ENCODE measurements at regions not wholly inside any gene's neighbourhood (a gene's known extent, or its start where the extent isn't known, plus 50 kb on each side); places are given as distances from the start of the nearest gene placed in this dataset.

GRCh38 chr20:48278961-48279481 lies 493.7 kb upstream of the SULF2 start:
- DNase-seq (ENCODE audit: low read depth) = peak; percentile 66

GRCh38 chr20:48277266-48277665 lies 492.0 kb upstream of the SULF2 start:
- DNase-seq (ENCODE audit: low read depth) = no peak

GRCh38 chr20:48276021-48276342 lies 490.7 kb upstream of the SULF2 start:
- DNase-seq (ENCODE audit: low read depth) = no peak

- no peak for DNase-seq (ENCODE audit: low read depth)
Measured at GRCh38 chr20:48275286-48276020, 490.2 kb upstream of the SULF2 start.

GRCh38 chr20:48273843-48274242 lies 488.6 kb upstream of the SULF2 start:
- DNase-seq (ENCODE audit: low read depth) = no peak

- DNase-seq (ENCODE audit: low read depth) = no peak
Measured at GRCh38 chr20:48270885-48271284, 485.6 kb upstream of the SULF2 start.

- no peak for DNase-seq (ENCODE audit: low read depth)
Measured at GRCh38 chr20:48267860-48268633, 482.8 kb upstream of the SULF2 start.

GRCh38 chr20:48266571-48266970 lies 481.3 kb upstream of the SULF2 start:
- DNase-seq (ENCODE audit: low read depth) = no peak

GRCh38 chr20:48265791-48266190 lies 480.5 kb upstream of the SULF2 start:
- no peak for DNase-seq (ENCODE audit: low read depth)

GRCh38 chr20:48262955-48263354 lies 477.7 kb upstream of the SULF2 start:
- DNase-seq (ENCODE audit: low read depth) = no peak

GRCh38 chr20:48262466-48262865 lies 477.2 kb upstream of the SULF2 start:
- DNase-seq (ENCODE audit: low read depth) = no peak

GRCh38 chr20:48261398-48261910 lies 476.2 kb upstream of the SULF2 start:
- DNase-seq (ENCODE audit: low read depth) = no peak

GRCh38 chr20:48260129-48260756 lies 475.0 kb upstream of the SULF2 start:
- no peak for DNase-seq (ENCODE audit: low read depth)

GRCh38 chr20:48259456-48259855 lies 474.2 kb upstream of the SULF2 start:
- DNase-seq (ENCODE audit: low read depth) = no peak

- no peak for DNase-seq (ENCODE audit: low read depth)
Measured at GRCh38 chr20:48257833-48258232, 472.6 kb upstream of the SULF2 start.

- no peak for DNase-seq (ENCODE audit: low read depth)
Measured at GRCh38 chr20:48247961-48248360, 462.7 kb upstream of the SULF2 start.

- DNase-seq (ENCODE audit: low read depth) = no peak
Measured at GRCh38 chr20:48246061-48246790, 460.9 kb upstream of the SULF2 start.

- DNase-seq (ENCODE audit: low read depth) = no peak
Measured at GRCh38 chr20:48242623-48243022, 457.3 kb upstream of the SULF2 start.

- DNase-seq (ENCODE audit: low read depth) = no peak
Measured at GRCh38 chr20:48241482-48241881, 456.2 kb upstream of the SULF2 start.

GRCh38 chr20:48238781-48239180 lies 453.5 kb upstream of the SULF2 start:
- DNase-seq (ENCODE audit: low read depth) = no peak

- no peak for DNase-seq (ENCODE audit: low read depth)
Measured at GRCh38 chr20:48238326-48238725, 453.0 kb upstream of the SULF2 start.
